Lower leg skin (tissue), 4 donors: ENCODE measurements at regions not wholly inside any gene's neighbourhood (a gene's known extent, or its start where the extent isn't known, plus 50 kb on each side); places are given as distances from the start of the nearest gene placed in this dataset.

Experiments used
- DNase-seq, 2 donors: peaks; one replicate each; pipeline ENCODE4 v3.0.0-alpha.2; 2019; ENCODE audit warnings: low spot score in 2 of 2
- H3K4me3 ChIP-seq: fragments of 200-600 bp; sonication (generic); 2 replicates; pipeline ENCODE4 v1.5.1; 2017; ENCODE audit warnings: mild to moderate bottlenecking, low read depth; ENCODE audit not compliant: poor library complexity, severe bottlenecking
- CTCF ChIP-seq, 3 donors: fragments of 450-650 bp; IDR thresholded peaks; one replicate each; pipeline ENCODE4 v1.5.1; 2016; ENCODE audit warnings: antibody characterized with exemption in 3 of 3, mild to moderate bottlenecking in 3 of 3, moderate library complexity in 2 of 3
- POLR2A ChIP-seq, 2 donors: fragments of 450-650 bp; IDR thresholded peaks; one replicate each; pipeline ENCODE4 v1.6.1; 2016 to 2017; ENCODE audit warnings: antibody characterized with exemption in 2 of 2, mild to moderate bottlenecking in 1 of 2, moderate library complexity in 1 of 2
- WGBS, 2 donors: methylation state at CpG; one replicate each; pipeline ENCODE4 v1.1.5; 2018; 5-methylcytosine and 5-hydroxymethylcytosine counted together
- intact Hi-C: fragments of 100-400 bp; cut with DNase I; formaldehyde crosslinking; loops from one replicate; pipeline ENCODE4 v1.15.0; 2023; ENCODE audit warnings: low total_unique reads

- 94 to 97% methylated on average over 32 to 33 of the region's 33 CpGs for WGBS, 2 donors
- intact Hi-C loops = no loop called here
- H3K4me3 ChIP-seq = no peak overlapping the region
- no peak for DNase-seq
- no peak for TF ChIP-seq POLR2A (IDR thresholded peaks at IDR 0.05)
- no peak for TF ChIP-seq CTCF (IDR thresholded peaks at IDR 0.05)
These were observed 101.9 kb downstream of the PTPRS start for GRCh38 chr19:5238700-5239099.

- no peak overlapping the region for H3K4me3 ChIP-seq
- WGBS, 2 donors = 94% methylated on average over 25 to 26 of the region's 26 CpGs
- DNase-seq = no peak
- no peak for TF ChIP-seq CTCF (IDR thresholded peaks at IDR 0.05)
- no peak for TF ChIP-seq POLR2A (IDR thresholded peaks at IDR 0.05)
- intact Hi-C loops = no loop called here
These were observed 102.6 kb downstream of the PTPRS start for GRCh38 chr19:5237939-5238480.

- 96 to 97% methylated on average over 30 to 34 of the region's 35 CpGs for WGBS, 2 donors
- no peak overlapping the region for H3K4me3 ChIP-seq
- TF ChIP-seq CTCF (IDR thresholded peaks at IDR 0.05) = no peak
- TF ChIP-seq POLR2A (IDR thresholded peaks at IDR 0.05) = no peak
- intact Hi-C loops = no loop called here
- no peak for DNase-seq
These were observed 103.3 kb downstream of the PTPRS start for GRCh38 chr19:5237190-5237780.

DNA sequence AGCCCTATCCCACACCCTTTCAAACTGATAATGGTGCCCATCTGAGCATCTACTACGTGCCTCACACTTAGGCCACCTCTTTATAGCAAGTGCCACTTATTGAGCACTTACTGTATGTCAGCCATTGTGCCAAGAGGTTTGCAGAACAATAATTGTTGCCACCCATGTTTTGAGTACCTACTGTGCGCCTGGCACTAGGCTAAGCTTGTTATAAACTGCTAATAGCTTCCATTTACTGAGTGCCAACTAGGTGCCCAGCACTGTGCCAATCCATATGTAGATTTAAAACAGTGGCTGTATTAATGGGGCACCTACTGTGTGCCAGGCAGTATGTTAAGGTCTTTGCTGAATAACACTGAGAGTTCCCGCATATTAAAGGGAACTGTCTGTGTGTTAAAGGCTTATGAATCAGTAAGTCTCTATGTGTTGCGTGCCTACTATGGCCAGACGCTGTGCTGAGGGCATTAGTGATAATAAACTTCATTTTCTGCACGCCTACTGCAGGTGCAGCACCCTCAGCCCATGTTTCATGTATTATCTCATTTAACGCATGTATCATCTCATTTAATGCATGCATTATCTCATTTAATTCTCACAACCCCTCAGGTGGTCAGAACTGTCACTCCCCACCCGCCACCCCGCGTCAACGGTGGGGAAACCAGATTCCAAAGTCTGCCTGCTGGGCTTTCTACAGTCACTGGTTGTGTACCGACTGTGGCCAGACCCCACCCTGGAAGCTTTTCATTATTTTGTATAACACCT, 105.0 kb downstream of the PTPRS start:
- DNase-seq = no peak
- H3K4me3 ChIP-seq = no peak overlapping the region
- 95 to 97% methylated on average over 12 of the region's 12 CpGs for WGBS, 2 donors
- intact Hi-C loops = no loop called here
- no peak for TF ChIP-seq CTCF (IDR thresholded peaks at IDR 0.05)

- DNase-seq = no peak
- intact Hi-C loops = no loop called here
- WGBS, 2 donors = 91 to 93% methylated on average over 3 of the region's 3 CpGs
- H3K4me3 ChIP-seq = no peak overlapping the region
- TF ChIP-seq POLR2A (IDR thresholded peaks at IDR 0.05) = no peak
- no peak for TF ChIP-seq CTCF (IDR thresholded peaks at IDR 0.05)
These were observed 106.2 kb downstream of the PTPRS start for GRCh38 chr19:5234412-5234811.
